Endothelial cell of hepatic sinusoid (primary cell): ENCODE measurements at regions not wholly inside any gene's neighbourhood (a gene's known extent, or its start where the extent isn't known, plus 50 kb on each side); places are given as distances from the start of the nearest gene placed in this dataset.
"Not testable (repeated sequence)": the region's sequence is repeated elsewhere in the genome, so short reads cannot be mapped to it uniquely, and the experiment has no call there.

Experiments
- in situ Hi-C: cut with HindIII; loops from 2 replicates; pipeline ENCODE4 v1.10.0; 2017; ENCODE audit warnings: low sequenced_read_pairs

- in situ Hi-C loops = no loop called here
Measured at GRCh38 chr9:82052081-82052480, 63.5 kb downstream of the SPATA31D1 start.

GRCh38 chr9:82054264-82055015 lies 65.9 kb downstream of the SPATA31D1 start:
- in situ Hi-C loops = no loop called here

GRCh38 chr9:82057805-82058204 lies 69.2 kb downstream of the SPATA31D1 start:
- in situ Hi-C loops = no loop called here

- in situ Hi-C loops = not testable (repeated sequence)
Measured at GRCh38 chr9:82061801-82062200, 73.2 kb downstream of the SPATA31D1 start.

DNA sequence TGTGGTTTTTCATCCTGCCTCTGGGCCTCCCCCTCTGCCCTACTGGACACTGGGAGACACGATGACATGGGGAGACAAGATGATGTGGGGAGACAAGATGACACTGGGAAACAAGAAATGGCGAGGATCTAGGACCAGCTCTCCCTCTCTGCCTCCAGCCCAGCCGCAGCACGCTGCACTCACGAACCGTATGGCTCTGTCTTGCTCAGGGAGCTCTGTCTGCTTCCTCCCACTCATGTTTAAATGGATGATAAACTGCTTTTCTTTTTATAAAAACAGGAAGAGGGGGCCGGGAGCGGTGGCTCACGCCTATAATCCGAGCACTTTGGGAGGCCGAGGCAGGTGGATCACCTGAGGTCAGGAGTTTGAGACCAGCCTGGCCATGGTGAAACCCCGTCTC lies 73.7 kb downstream of the SPATA31D1 start:
- in situ Hi-C loops = no loop called here

DNA sequence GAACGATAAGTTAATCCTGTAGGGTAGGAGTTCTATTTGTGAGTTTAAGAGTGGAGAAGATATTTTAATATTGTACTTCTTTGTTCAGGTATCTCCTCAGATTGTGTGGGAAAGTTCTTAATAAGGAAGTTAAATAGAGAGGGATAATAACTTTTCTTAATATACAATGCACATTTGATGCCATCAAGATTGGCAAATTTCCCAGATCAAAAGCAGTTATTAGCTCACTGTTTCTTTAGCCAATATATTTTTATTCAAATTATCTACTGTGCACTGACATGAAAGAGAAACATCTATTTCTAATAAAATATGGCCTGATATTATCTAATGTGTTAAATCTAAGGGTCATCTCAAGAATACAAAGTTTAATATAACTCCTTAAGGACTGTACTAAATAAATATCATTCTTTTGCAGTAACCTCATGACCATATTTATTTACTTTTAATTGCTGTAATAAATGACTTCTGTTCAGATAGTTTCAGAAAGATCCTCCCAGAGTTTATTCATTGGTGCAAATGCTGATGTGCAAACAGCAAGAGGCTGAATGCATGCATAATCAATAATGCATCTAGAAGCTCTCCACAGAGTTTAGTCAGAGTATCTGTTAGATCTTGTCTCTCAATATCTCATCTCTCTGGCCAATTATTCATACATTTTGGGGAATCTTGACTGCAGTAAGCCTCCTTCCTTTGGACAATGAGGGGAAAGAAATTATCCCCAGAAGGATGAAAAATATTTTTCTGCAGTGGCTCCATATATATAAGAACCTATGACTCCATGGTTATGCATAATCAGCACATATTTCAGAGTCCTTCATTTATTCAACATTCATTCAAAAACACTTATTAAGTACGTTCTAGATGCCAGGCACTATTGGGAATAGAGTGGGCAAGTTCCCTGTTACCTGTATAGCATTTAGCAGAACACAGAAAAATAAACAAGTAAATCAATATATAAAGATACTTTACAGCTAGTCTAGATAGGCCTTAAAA lies 85.3 kb downstream of the SPATA31D1 start:
- in situ Hi-C loops = no loop called here

GRCh38 chr9:82080265-82080664 lies 91.7 kb downstream of the SPATA31D1 start:
- in situ Hi-C loops = loop anchor here (25.0 kb wide), 1 partner anchor 107 kb away; no protein-coding TSS in a partner anchor

GRCh38 chr9:82081496-82081895 lies 92.9 kb downstream of the SPATA31D1 start:
- in situ Hi-C loops = loop anchor here (25.0 kb wide), 1 partner anchor 106 kb away; no protein-coding TSS in a partner anchor

DNA sequence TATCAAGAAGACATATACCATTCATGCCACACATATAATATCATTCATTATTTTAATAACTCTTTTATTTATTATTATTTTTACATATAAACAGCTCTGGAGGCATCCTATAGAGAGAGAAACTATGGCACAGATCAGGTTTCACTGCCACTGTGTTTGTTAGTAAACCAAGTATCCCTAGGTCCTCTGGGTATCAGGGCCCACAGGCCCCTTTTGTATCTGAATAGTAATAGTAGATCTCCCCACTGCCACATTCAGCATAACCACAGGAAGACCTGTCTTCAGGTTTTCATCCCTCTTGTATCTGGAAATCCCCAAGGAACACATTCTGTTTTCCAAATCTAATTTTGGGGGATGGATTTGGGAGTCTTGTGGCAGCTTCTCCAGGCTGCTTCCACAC lies 94.0 kb downstream of the SPATA31D1 start:
- in situ Hi-C loops = loop anchor here (25.0 kb wide), 1 partner anchor 105 kb away; no protein-coding TSS in a partner anchor

DNA sequence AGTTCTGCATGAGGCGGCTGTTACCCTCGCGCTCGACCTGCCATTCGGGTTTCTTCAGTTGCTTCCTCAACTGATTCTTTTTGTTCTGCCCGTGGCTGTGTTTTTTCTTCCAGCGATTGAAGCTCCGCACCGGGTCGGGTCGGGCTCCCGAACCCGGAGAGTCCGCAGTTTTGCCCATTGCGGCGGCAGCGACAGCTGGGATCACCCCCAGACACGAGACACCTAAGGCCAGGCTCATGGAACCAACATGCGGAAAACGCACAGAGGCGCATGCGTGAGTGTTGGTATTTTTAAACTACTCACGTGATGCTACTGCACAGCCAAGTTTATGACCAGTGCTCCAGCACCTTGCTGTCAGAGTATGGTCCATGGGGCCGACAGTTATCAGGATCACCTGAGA lies 100.0 kb downstream of the SPATA31D1 start:
- in situ Hi-C loops = loop anchor here (25.0 kb wide), 1 partner anchor 99 kb away; no protein-coding TSS in a partner anchor

GRCh38 chr9:82090046-82090445 lies 101.5 kb downstream of the SPATA31D1 start:
- in situ Hi-C loops = loop anchor here (25.0 kb wide), 1 partner anchor 97 kb away; no protein-coding TSS in a partner anchor

DNA sequence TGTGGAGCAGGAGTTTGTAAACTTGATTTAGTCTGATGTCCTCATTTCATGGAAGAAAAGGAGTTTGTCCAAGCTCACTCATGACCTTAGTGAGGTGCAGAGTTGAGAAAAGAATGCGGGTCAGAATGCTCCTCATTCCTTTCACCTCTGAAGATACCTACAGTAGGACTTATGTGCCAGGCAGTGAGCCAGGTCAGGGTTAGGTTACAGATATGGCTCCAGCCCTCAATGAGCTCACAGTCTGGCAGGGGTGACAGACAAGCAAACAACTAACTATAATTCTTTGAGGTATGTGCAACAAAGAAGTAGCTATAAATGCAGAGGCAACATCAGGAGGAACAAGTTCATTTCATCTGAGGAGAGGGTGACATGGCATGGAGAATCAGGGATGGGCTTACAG lies 102.5 kb downstream of the SPATA31D1 start:
- in situ Hi-C loops = loop anchor here (25.0 kb wide), 1 partner anchor 96 kb away; no protein-coding TSS in a partner anchor

DNA sequence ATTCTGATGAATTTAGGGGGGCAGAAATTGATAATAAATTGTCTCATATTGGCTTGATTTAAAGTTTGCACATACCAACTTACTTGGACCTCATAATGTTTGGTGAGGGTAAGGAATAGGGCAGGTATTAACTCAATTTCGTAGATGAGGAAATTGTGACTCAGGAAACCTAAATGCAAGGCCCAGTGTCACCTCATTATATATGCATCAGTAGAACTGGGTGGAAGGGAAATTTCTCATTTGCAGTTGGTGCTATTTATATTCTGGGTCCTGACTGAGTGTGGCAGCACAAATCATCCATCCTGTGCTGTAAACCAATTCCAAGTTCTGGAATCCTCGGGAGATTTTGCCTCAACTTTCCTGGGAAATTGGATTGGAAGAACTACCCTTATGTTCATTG lies 103.0 kb downstream of the SPATA31D1 start:
- in situ Hi-C loops = loop anchor here (25.0 kb wide), 1 partner anchor 96 kb away; no protein-coding TSS in a partner anchor

DNA sequence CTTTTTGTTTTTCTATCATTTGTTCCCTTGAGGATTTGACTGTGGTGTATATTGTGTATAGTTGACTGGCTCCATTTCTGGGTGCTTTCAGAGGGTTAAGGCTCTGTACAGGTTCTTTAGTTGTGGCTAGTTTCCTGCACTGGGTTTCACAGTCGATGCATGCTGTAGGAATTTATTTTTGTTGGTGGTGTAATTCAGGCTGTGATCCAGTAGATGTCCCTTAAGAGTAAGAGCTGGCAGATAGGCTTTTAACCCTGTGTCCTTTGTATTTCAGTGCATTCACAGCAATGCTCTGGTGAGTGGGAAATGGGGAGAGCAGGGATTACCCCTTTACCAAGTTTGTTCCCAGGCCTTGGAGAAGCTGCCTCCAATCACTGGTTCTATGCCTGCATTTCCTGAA lies 112.9 kb downstream of the SPATA31D1 start:
- in situ Hi-C loops = no loop called here

GRCh38 chr9:82104252-82104651 lies 115.7 kb downstream of the SPATA31D1 start:
- in situ Hi-C loops = no loop called here

DNA sequence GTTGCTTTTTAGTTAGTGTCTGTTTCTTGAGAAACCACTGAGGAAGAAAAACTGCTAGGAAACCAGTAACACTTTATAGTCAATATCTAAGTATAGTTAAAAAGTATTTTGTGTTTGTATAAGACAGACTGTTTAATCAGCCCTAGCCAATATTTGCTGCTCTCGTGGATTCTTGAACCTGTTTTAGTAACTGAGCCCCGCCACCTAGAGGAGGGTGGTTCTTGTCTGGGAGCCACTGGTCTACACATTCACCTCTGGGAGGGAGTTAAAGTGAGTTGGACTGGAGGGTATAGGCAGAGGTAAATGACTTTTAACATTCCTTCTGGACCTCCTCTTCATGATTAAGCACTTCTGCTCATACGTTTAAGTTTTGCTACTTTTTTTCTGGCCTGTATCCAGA lies 117.2 kb downstream of the SPATA31D1 start:
- in situ Hi-C loops = no loop called here

- in situ Hi-C loops = no loop called here
Measured at GRCh38 chr9:82106536-82106935, 118.0 kb downstream of the SPATA31D1 start.

DNA sequence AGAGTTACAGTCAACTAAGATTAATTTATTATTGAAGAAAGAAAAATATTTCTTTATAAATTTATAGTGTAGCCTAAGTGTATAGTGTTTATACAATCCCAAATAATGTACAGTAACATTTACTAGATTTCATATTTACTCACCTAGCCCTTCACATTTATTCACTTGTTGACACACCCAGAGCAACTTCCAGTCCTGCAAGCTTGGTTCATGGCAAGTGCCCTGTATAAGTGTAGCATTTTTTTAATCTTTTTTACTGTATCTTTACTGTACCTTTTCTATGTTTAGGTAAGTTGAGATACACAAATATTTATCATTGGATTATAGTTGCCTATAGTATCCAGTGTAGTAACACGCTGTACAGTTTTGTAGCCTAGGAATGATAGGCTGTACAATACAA lies 119.9 kb downstream of the SPATA31D1 start:
- in situ Hi-C loops = no loop called here

DNA sequence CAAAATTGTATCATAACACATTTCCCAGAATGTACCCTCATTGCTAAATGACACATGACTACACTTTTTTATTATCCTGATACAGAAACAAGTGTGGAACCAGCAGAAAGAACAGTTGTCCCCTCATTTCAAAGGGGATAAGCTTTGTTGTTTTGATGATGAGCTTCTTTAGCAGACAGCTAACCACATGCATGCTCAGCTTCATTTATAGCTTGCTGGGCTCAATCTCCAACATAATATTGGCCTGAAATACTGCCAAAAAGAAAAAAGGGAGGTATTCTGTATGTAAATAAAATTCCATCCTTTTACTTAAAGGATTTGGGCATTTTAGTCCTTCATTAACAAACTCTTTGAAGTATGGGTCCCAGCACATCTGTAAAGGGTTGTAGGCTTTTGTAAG lies 120.4 kb downstream of the SPATA31D1 start:
- in situ Hi-C loops = no loop called here

DNA sequence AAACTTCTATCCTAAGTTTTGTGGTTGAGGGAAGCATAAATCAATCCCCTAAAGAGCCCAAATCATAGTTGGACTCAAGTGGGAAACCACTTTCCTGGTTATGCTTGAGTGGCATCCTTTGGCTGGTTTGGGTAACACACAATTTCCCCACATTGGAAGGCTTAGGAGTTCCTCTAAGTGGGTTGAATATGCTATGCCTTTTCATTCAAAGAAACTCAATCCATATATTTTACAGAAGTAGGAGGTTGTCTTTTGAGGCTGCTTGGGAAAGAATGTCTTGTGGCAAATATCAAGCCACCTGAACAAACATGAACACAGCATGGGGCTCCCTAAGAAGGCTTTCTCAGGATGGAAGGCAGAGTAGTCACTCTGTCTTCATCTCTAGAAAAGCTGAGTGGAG lies 121.1 kb downstream of the SPATA31D1 start:
- in situ Hi-C loops = no loop called here

GRCh38 chr9:82110881-82111280 lies 122.3 kb downstream of the SPATA31D1 start:
- in situ Hi-C loops = no loop called here
